Kidney (tissue), 13 donors: ENCODE measurements at regions not wholly inside any gene's neighbourhood (a gene's known extent, or its start where the extent isn't known, plus 50 kb on each side); places are given as distances from the start of the nearest gene placed in this dataset.

Experiments used
- DNase-seq, 5 donors: peaks; one replicate each; pipeline ENCODE4 v3.0.0-alpha.2; 2013 to 2020
- FAIRE-seq: peaks from 2 replicates; lab custom pipeline; 2012; peaks lifted over from hg19 to GRCh38; lab: Jason Lieb, UNC
- H3K27ac ChIP-seq, 2 donors: one replicate each; pipeline ENCODE4 v1.7.0; 2013; ENCODE audit warnings: low read depth in 2 of 2, low read length in 2 of 2, inconsistent platforms in 1 of 2
- H3K27me3 ChIP-seq: one replicate; pipeline ENCODE4 v1.7.1; 2013; ENCODE audit warnings: low read length, inconsistent platforms; ENCODE audit not compliant: control insufficient read depth, insufficient read depth
- H3K36me3 ChIP-seq, 3 donors: one replicate each; pipeline versions ENCODE4 v1.7.0 to v1.7.1; 2013; ENCODE audit warnings: low read length in 3 of 3, control low read depth in 1 of 3, inconsistent platforms in 1 of 3; ENCODE audit not compliant: insufficient read depth in 3 of 3, control insufficient read depth in 2 of 3
- H3K4me1 ChIP-seq, 3 donors: one replicate each; pipeline versions ENCODE4 v1.7.0 to v1.7.1; 2013; ENCODE audit warnings: low read length in 3 of 3, inconsistent platforms in 1 of 3, low read depth in 1 of 3; ENCODE audit not compliant: control insufficient read depth in 2 of 3, insufficient read depth in 2 of 3
- H3K4me3 ChIP-seq, 3 donors: one replicate each; pipeline versions ENCODE4 v1.7.0 to v1.8.1; 2013; ENCODE audit warnings: low read length in 3 of 3, control low read depth in 1 of 3, inconsistent platforms in 1 of 3
- H3K9ac ChIP-seq, 3 donors: one replicate each; pipeline versions ENCODE4 v1.7.0 to v1.7.1; 2013; ENCODE audit warnings: low read length in 3 of 3, control low read depth in 1 of 3, inconsistent platforms in 1 of 3
- H3K9me3 ChIP-seq, 3 donors: one replicate each; pipeline versions ENCODE4 v1.7.0 to v1.7.1; 2013; ENCODE audit warnings: low read length in 3 of 3, control low read depth in 1 of 3, inconsistent platforms in 1 of 3; ENCODE audit not compliant: control insufficient read depth in 2 of 3, insufficient read depth in 1 of 3
- CTCF ChIP-seq: IDR thresholded peaks from 3 replicates; pipeline ENCODE4 v1.5.1; 2012; ENCODE audit warnings: mild to moderate bottlenecking, moderate library complexity, borderline replicate concordance; ENCODE audit not compliant: insufficient read depth; ENCODE audit errors: extremely low read depth
- intact Hi-C: fragments of 100-400 bp; cut with DNase I; formaldehyde crosslinking; loops from one replicate; pipeline ENCODE4 v1.11.1; 2022
- donor health status: control.
- donor health status: control.
- donor health status: control.
- donor health status: control.
- donor health status: control.
- donor health status: DM: yes; HTN: yes; CAD: no.
- donor health status: Normal renal cell carcinoma (clear cell type).

DNA sequence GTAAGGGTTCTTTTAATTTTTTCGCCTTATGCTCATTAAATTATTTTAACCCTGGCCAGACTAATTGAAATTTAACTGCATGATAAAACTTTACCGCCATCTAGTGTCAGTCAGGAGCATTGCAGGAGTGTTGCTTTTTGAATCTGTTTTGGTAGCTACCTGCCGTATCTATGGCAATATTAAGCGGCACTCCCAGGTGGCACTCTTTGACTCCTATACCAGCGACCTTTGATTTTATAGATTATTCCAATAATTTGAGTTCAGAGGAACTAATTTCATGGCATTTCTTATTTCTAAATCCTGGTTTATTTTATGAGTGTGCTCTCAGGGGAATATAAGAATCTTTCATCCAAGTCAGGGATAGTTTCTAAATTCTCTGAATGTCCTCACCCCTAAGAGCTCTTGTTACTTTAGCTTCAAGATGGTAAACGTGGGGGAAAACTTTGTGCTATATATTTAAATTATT is 198.9 kb downstream of the REEP3 start:
- TF ChIP-seq CTCF, result peak; percentile 96
- H3K4me3 ChIP-seq, result no peak overlapping the region
- FAIRE-seq, result peak; percentile 68
- no peaks in the 10 kb centered on the region for H3K36me3 ChIP-seq
- no peaks in the 10 kb centered on the region for H3K27me3 ChIP-seq
- no peaks in the 10 kb centered on the region for H3K9me3 ChIP-seq
- H3K27ac ChIP-seq, result no peak overlapping the region
- DNase-seq, result peak in 4 of 5 donors; percentile 50 to 82 (median 72)
- H3K9ac ChIP-seq, result peak overlapping the region in 1 of 3 donors; percentile 11
- intact Hi-C loops, result loop anchor here (10.0 kb wide), 1 partner anchor 555 kb away; no protein-coding TSS in a partner anchor
- H3K4me1 ChIP-seq, result peaks cover 7 to 32% (median 13%) of the 10 kb centered on the region in 3 donors

DNA sequence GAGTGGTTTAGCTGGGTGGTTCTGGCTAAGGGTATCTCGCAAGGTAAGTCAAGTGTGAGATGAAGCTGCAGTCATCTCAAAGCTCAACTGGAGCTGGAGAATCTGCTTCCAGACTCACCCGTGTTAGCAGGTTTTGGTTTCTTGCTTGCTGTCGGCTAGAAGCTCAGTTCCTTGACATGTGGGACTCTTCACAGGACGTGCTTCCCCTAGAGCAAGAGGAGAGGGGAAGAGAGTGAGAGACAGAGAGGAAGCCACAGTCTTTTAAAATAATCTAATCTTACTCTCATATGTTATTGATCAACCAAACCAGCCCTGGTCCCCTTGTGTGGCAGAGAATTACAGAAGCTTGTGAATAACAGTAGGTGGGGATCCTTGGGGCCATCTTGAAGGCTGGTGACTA is 199.5 kb downstream of the REEP3 start:
- intact Hi-C loops, result loop anchor here (10.0 kb wide), 1 partner anchor 556 kb away; no protein-coding TSS in a partner anchor
- Histone ChIP-seq H3K9ac (no peak overlapping the region), H3K4me1 (peaks cover 7 to 32% (median 13%) of the 10 kb centered on the region in 3 donors), H3K27ac (no peak overlapping the region), H3K27me3 (no peaks in the 10 kb centered on the region), H3K36me3 (no peaks in the 10 kb centered on the region), H3K4me3 (no peak overlapping the region), H3K9me3 (no peaks in the 10 kb centered on the region)
- no peak for TF ChIP-seq CTCF
- FAIRE-seq (no peak), DNase-seq (no peak)

DNA sequence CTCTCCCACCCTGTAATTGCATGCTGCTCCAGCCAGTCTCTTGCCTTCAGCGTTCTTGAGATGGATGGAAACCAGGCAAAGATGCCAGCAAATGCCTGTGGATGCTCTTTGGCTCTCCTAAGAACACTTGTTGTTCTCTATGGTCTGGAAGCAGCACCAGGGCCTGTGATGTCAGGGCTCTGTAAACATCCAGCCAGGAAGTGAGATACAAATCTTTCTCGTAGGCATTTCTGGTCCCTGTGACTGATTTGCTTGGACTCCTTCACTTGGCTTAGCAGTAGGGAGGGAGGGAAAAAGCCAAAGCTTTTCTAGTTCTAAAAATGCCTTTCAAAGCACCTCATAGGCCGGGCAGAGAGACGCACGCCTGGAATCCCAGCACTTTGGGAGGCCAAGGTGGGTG is 201.3 kb downstream of the REEP3 start:
- DNase-seq (peak in 2 of 5 donors; percentile 39 to 69), FAIRE-seq (no peak)
- Histone ChIP-seq H3K4me1 (peaks cover 0 to 21% (median 13%) of the 10 kb centered on the region in 3 donors), H3K4me3 (no peak overlapping the region), H3K9ac (no peak overlapping the region), H3K27me3 (no peaks in the 10 kb centered on the region), H3K36me3 (no peaks in the 10 kb centered on the region), H3K9me3 (no peaks in the 10 kb centered on the region), H3K27ac (peak overlapping the region; percentile 10 to 63)
- no peak for TF ChIP-seq CTCF
- intact Hi-C loops, result loop anchor here (10.0 kb wide), 1 partner anchor 558 kb away; no protein-coding TSS in a partner anchor

- Histone ChIP-seq H3K27me3 (no peaks in the 10 kb centered on the region), H3K4me3 (no peak overlapping the region), H3K9ac (no peak overlapping the region), H3K4me1 (peaks cover 0 to 14% (median 7%) of the 10 kb centered on the region in 3 donors), H3K36me3 (no peaks in the 10 kb centered on the region), H3K27ac (no peak overlapping the region), H3K9me3 (no peaks in the 10 kb centered on the region)
- no peak for DNase-seq
- no peak for FAIRE-seq
- TF ChIP-seq CTCF, result no peak
- intact Hi-C loops, result loop anchor here (10.0 kb wide), 1 partner anchor 559 kb away; no protein-coding TSS in a partner anchor
Observed at GRCh38 chr10:63723320-63723719, 202.1 kb downstream of the REEP3 start.
